ENCODE measurements at regions not wholly inside any gene's neighbourhood (a gene's known extent, or its start where the extent isn't known, plus 50 kb on each side); places are given as distances from the start of the nearest gene placed in this dataset.
"Not testable (repeated sequence)": the region's sequence is repeated elsewhere in the genome, so short reads cannot be mapped to it uniquely, and the experiment has no call there.

DNA sequence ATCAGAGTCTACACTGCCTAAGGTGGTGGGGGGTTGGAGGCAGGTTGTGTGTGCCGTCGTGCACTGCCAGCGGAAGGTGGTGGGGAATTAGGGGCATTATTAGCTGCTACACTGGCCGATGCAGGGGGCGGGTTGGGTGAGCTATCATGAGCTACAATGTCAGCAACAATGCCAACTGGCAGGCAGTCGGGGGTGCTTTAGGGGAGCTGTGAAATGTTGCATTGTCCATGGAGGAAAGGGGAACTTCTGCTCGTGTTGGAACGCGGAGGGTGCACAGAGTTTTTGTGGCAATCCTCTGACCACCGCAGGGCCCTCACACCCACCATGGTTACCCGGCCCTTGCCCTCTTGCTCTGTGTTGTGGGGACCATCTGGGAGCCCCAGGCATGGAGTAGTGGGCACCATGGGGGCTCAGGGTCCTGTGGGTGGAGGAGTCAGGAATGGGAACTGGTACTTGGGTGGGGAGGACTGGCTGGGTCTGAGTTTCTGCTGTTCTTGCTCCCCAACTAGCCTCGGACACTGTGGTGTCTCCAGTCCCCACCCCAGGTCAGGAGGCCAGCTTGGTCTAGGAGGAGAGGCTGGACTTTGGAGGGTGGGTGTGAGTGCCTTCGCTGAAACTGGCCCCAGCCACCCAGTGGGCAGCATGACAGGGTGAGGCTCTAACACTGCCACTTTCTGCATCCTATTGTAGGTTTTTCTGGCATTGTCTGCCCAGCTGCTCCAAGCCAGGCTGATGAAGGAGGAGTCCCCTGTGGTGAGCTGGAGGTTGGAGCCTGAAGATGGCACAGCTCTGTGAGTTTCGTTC lies 107.1 kb upstream of the TPTE start:
- H3K27me3 ChIP-seq (replicated peaks; ENCODE audit: insufficient read depth); H3K9me3 ChIP-seq; intact Hi-C loops (cut with DNase I); H3K36me3 ChIP-seq; H3K27ac ChIP-seq; H3K4me3 ChIP-seq; H3K4me1 ChIP-seq (replicated peaks); DNase-seq (ENCODE audit: low spot score): not testable (repeated sequence)
- WGBS, result 82% methylated on average over 14 of the region's 14 CpGs

DNA sequence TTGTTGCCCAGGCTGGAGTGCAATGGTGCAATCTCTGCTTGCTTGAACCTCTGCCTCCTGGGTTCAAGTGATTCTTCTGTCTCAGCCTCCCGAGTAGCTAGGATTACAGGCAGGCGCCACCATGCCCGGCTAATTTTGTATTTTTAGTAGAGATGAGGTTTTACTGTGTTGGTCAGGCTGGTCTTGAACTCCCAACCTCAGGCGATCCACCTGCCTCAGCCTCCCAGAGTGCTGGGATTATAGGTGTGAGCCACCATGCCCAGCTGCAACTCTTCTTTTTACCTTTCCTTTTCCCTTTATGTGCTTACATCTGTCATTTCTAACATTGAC lies 106.5 kb upstream of the TPTE start:
- DNase-seq (ENCODE audit: low spot score); H3K4me3 ChIP-seq; H3K36me3 ChIP-seq; intact Hi-C loops (cut with DNase I); H3K4me1 ChIP-seq (replicated peaks); H3K27ac ChIP-seq; H3K27me3 ChIP-seq (replicated peaks; ENCODE audit: insufficient read depth); H3K9me3 ChIP-seq: not testable (repeated sequence)
- WGBS, result 85% methylated on average over 4 of the region's 4 CpGs

DNA sequence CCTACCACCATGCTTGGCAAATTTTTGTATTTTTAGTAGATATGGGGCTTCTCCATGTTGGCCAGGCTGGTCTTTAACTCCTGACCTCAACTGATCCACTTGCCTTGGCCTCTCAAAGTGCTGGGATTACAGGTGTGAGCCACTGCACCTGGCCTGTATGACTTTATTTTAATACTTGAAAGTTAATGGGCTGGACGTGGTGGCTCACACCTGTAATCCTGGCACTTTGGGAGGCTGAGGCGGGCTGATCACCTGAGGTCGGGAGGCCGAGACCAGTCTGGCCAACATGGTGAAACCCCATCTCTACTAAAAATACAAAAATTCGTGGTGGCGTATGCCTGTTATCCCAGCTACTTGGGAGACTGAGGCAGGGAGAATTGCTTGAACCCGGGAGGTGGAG lies 105.9 kb upstream of the TPTE start:
- H3K4me3 ChIP-seq; DNase-seq (ENCODE audit: low spot score); H3K36me3 ChIP-seq; H3K4me1 ChIP-seq (replicated peaks); H3K27ac ChIP-seq; H3K27me3 ChIP-seq (replicated peaks; ENCODE audit: insufficient read depth); H3K9me3 ChIP-seq; intact Hi-C loops (cut with DNase I): not testable (repeated sequence)
- 63% methylated on average over 7 of the region's 7 CpGs for WGBS

DNA sequence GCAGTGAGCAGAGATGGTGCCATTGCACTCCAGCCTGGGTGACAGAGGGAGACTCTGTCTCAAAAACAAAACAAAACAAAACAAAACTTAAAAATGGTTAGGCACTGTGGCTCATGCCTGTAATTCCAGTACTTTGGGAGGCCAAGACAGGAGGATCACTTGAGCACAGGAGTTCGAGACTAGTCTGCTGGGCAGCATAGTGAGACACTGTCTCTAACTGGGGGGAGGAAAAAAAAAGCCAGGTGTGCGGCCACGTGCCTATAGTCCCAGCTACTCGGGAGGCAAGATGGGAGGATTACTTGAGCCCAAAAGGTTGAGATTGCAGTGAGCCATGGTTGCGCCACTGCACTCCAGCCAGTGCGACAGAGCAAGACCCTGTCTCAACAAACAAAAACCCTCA lies 105.5 kb upstream of the TPTE start:
- H3K9me3 ChIP-seq; H3K4me1 ChIP-seq (replicated peaks); H3K27me3 ChIP-seq (replicated peaks; ENCODE audit: insufficient read depth); intact Hi-C loops (cut with DNase I); H3K27ac ChIP-seq; DNase-seq (ENCODE audit: low spot score); H3K4me3 ChIP-seq; H3K36me3 ChIP-seq: not testable (repeated sequence)
- WGBS, result 51% methylated on average over 6 of the region's 6 CpGs

DNA sequence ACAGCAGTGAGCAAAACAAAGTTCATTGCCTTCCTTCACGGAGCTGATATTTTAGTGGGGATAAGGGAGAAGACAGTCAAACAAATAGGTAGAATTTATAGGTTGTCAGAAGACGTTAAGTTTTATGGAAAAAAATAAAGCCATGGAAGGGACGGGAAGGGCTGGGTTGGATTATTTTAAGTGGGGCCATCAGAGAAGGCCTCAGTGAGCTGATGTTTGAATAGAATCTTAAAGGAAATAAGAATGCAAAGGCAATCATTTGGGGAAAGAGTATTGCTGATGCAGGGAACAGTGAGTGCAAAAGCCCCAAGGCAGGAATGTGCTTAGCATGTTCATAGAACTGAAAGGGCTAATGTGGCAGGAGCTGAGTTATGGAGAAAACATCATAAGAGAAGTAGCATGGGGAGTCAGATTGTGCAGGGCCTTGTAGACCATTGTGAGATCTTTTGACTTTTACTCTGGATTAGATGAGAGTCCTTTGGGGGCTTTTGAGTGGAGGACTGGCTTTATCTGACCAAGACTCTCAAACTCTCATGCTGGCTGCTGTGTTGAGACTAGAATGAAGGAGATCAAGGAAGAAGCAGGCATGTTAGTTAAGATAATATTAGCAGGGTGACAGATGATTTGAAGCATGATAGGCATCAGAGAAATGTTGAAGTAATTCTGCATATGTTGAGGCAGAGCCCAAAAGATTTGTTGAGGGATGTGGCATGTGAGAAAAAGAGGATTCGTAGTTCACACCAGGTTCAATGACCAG lies 104.5 kb upstream of the TPTE start:
- WGBS, result 51% methylated on average over 4 of the region's 4 CpGs
- not testable (repeated sequence) for DNase-seq (ENCODE audit: low spot score); H3K9me3 ChIP-seq

DNA sequence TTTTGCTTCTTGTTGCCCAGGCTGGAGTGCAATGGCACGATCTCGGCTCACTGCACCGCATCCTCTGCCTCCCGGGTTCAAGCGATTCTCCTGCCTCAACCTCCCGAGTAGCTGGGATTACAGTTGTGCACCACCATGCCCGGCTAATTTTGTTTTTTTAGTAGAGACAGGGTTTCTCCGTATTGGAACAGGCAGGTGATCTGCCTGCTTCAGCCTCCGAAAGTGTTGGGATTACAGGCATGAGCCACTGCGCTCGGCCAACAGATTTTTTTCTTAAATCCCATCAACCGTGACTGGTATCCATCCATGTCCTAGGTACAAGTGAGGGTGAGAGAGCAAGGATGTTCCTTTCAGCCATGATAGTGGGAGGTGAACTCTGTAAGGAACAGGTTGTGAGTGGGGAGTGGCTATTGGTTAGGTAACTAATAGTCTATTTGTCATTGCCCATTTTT lies 103.8 kb upstream of the TPTE start:
- WGBS, result 74% methylated on average over 12 of the region's 12 CpGs
- H3K36me3 ChIP-seq; H3K4me1 ChIP-seq (replicated peaks); H3K27me3 ChIP-seq (replicated peaks; ENCODE audit: insufficient read depth); H3K4me3 ChIP-seq; H3K27ac ChIP-seq; H3K9me3 ChIP-seq; DNase-seq (ENCODE audit: low spot score); intact Hi-C loops (cut with DNase I): not testable (repeated sequence)

More for the DNA sequence above, 104.5 kb upstream of the TPTE start:
- H3K4me3 ChIP-seq; H3K27ac ChIP-seq; H3K36me3 ChIP-seq; intact Hi-C loops (cut with DNase I); H3K27me3 ChIP-seq (replicated peaks; ENCODE audit: insufficient read depth); H3K4me1 ChIP-seq (replicated peaks): not testable (repeated sequence)

DNA sequence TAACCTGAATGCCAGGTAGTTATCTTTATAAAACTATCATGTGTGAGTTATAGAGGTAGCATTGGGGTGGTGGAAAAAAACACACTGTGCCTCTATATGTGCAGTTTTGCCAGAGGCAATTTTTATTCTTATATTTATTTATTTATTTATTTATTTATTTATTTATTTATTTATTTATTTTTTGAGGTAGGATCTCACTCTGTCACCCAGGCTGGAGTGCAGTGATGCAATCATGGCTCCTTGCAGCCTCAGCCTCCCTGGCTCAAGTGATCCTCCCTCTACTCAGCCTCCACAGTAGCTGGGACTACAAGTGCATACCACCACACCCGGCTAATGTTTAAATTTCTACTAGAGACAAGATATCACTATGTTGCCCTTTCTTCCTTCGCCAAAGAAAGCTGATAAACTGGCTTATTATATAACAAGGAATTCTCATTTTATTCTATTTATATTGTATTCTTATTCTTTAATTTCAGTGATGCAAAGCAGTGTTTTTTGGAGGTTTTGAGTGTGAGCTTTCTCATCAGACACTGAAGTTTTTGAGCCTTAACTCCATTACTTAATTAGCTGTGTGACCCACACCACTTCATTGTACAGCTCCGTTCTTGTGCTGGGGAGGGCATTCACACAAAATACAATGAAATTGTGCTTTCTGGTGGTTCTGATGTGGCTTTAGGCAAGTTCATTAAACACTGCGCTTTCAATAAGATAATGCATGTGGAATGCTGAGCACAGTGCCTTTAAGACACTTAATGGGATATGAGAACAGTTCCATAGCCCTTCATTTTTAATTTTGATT lies 102.9 kb upstream of the TPTE start:
- H3K9me3 ChIP-seq; H3K27ac ChIP-seq; H3K4me1 ChIP-seq (replicated peaks); H3K36me3 ChIP-seq; intact Hi-C loops (cut with DNase I); H3K27me3 ChIP-seq (replicated peaks; ENCODE audit: insufficient read depth); DNase-seq (ENCODE audit: low spot score); H3K4me3 ChIP-seq: not testable (repeated sequence)
- WGBS, result 54% methylated on average over 4 of the region's 4 CpGs

DNA sequence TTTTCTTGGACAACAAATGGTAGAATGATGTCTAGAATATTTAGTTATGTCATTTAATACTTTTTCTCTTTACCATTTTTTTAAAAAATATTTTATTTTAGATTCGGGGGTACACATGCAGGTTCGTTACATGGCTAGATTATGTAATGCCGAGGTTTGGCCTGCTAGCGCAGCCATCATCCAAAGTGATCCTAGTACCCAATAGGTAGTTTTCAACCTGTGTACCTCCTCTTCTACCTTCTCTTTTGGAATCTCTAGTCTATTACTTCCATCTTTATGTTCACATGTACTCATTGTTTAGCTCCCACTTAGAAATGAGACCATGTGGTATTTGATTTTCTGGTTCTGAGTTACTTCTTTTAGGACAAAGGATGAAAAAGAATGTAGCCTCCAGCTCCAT lies 100.2 kb upstream of the TPTE start:
- H3K9me3 ChIP-seq; H3K27ac ChIP-seq; H3K4me3 ChIP-seq; H3K27me3 ChIP-seq (replicated peaks; ENCODE audit: insufficient read depth); DNase-seq (ENCODE audit: low spot score); H3K36me3 ChIP-seq; H3K4me1 ChIP-seq (replicated peaks); intact Hi-C loops (cut with DNase I): not testable (repeated sequence)
- WGBS, result 65% methylated on average over 4 of the region's 4 CpGs

DNA sequence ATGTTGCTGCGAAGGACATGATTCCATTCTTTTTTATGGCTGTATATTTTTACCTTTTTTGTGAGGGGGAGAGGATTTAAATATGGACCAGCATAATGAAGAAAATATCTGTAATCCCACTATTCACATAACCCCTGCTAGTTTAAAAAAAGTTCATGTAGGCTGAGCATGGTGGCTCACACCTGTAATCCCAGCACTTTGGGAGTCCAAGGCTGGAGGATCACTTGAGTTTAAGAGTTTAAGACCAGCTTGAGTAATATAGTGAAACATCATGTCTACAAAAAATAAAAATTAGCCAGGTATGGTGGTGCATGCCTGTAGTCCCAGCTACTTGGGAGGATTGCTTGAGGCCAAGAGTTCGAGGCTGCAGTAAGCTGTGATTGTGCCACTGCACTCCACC lies 99.8 kb upstream of the TPTE start:
- H3K4me3 ChIP-seq; H3K4me1 ChIP-seq (replicated peaks); H3K9me3 ChIP-seq; H3K27me3 ChIP-seq (replicated peaks; ENCODE audit: insufficient read depth); H3K36me3 ChIP-seq; DNase-seq (ENCODE audit: low spot score); H3K27ac ChIP-seq; intact Hi-C loops (cut with DNase I): not testable (repeated sequence)
- WGBS, result 42% methylated on average over 2 of the region's 2 CpGs

DNA sequence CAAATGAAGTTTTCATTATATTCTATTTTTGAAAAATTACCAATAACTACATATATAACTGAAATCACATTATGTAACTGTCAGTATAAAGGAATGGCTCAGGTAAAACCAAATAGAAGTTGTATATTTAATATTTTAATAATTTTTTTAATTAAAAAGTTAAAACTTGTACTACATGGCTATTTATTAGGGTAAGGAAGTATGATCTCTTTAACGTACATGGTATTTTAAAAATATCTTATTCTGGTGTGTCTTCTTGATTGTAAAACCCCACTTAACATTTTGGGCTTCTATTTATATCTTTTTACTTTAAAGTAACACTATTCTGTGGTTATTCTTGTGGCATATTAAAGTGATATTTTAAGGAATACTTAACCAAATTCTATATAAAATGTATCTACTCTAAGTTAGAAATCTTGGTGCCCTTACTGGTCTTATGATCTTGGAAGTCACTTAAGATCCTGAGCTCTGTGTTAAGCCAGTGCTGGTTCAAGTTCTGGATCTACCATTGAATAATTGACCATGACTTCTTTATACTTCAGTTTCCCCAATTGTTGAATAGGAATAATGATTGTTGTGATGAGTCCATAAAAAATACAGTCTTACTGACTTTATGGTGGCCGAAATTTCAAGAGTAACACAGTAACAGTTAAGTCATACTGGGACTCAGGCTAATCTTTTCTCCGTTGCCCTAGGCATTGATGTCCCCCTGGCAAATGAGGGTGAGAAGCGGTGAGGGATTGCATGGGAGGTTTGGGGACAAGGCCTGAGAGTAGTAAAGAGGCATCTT lies 97.1 kb upstream of the TPTE start:
- intact Hi-C loops (cut with DNase I); H3K27me3 ChIP-seq (replicated peaks; ENCODE audit: insufficient read depth); H3K9me3 ChIP-seq; H3K4me3 ChIP-seq; DNase-seq (ENCODE audit: low spot score); H3K4me1 ChIP-seq (replicated peaks); H3K27ac ChIP-seq; H3K36me3 ChIP-seq: not testable (repeated sequence)
- 58% methylated on average over 4 of the region's 4 CpGs for WGBS

DNA sequence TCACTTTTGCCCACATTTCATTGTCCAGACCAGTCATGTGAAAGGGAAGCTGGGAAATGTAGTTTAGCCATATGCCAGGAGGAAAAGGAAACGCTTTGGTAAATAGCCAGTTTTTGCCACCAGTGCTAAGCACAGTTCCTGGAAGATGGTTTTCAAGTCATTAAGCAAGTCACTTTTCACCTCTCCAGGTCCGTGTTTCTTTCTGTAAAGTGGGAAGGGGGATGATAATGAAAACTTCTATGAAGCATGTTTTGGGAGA lies 96.6 kb upstream of the TPTE start:
- intact Hi-C loops (cut with DNase I); H3K9me3 ChIP-seq; H3K36me3 ChIP-seq; H3K4me1 ChIP-seq (replicated peaks); H3K27me3 ChIP-seq (replicated peaks; ENCODE audit: insufficient read depth); H3K4me3 ChIP-seq; DNase-seq (ENCODE audit: low spot score); H3K27ac ChIP-seq: not testable (repeated sequence)
- 47% methylated on average over 2 of the region's 2 CpGs for WGBS

All from prostate gland (tissue), 2 donors.